GM21717 (cell line): ENCODE measurements at regions not wholly inside any gene's neighbourhood (a gene's known extent, or its start where the extent isn't known, plus 50 kb on each side); places are given as distances from the start of the nearest gene placed in this dataset.

Experiments used
- ATAC-seq: cut with Tn5 transposase; IDR thresholded peaks from one replicate; pipeline ENCODE4 v1.9.1; 2021; ENCODE audit warnings: mild to moderate bottlenecking, moderate library complexity; ENCODE audit not compliant: unreplicated experiment

GRCh38 chr3:194832346-194833104 is 146.8 kb downstream of the FAM43A start:
- ATAC-seq = no peak

- no peak for ATAC-seq
These were observed 147.6 kb downstream of the FAM43A start for GRCh38 chr3:194833114-194833910.

GRCh38 chr3:194836661-194837060 is 151.0 kb downstream of the FAM43A start:
- ATAC-seq = no peak

GRCh38 chr3:194837457-194838127 is 151.9 kb downstream of the FAM43A start:
- ATAC-seq = no peak

- ATAC-seq = no peak
These were observed 152.6 kb downstream of the FAM43A start for GRCh38 chr3:194838236-194838635.

- no peak for ATAC-seq
These were observed 155.2 kb downstream of the FAM43A start for GRCh38 chr3:194840661-194841514.

- ATAC-seq = no peak
These were observed 155.8 kb downstream of the FAM43A start for GRCh38 chr3:194841515-194841841.

GRCh38 chr3:194843556-194843955 is 157.9 kb downstream of the FAM43A start:
- ATAC-seq = no peak

GRCh38 chr3:194844046-194844445 is 158.4 kb downstream of the FAM43A start:
- ATAC-seq = no peak

- no peak for ATAC-seq
These were observed 163.6 kb downstream of the FAM43A start for GRCh38 chr3:194849166-194849875.

GRCh38 chr3:194851254-194851653 is 165.6 kb downstream of the FAM43A start:
- no peak for ATAC-seq

GRCh38 chr3:194851941-194852340 is 166.3 kb downstream of the FAM43A start:
- ATAC-seq = no peak

- ATAC-seq = no peak
These were observed 166.7 kb downstream of the FAM43A start for GRCh38 chr3:194852345-194852744.

GRCh38 chr3:194852831-194853508 is 167.3 kb downstream of the FAM43A start:
- ATAC-seq = no peak

- no peak for ATAC-seq
These were observed 168.5 kb downstream of the FAM43A start for GRCh38 chr3:194854206-194854605.

GRCh38 chr3:194854659-194855390 is 169.1 kb downstream of the FAM43A start:
- ATAC-seq = no peak

- no peak for ATAC-seq
These were observed 170.6 kb downstream of the FAM43A start for GRCh38 chr3:194856296-194856695.

GRCh38 chr3:194857469-194858113 is 171.9 kb downstream of the FAM43A start:
- ATAC-seq = no peak
